Hypothalamus (tissue), 51 donors: ENCODE measurements at regions not wholly inside any gene's neighbourhood (a gene's known extent, or its start where the extent isn't known, plus 50 kb on each side); places are given as distances from the start of the nearest gene placed in this dataset.
A peak's percentile ranks its signal among the peaks of the same experiment; 100 is the strongest.
"Not testable (repeated sequence)": the region's sequence is repeated elsewhere in the genome, so short reads cannot be mapped to it uniquely, and the experiment has no call there.

Experiments used
- DNase-seq, 51 donors: peaks; one replicate each; lab custom pipeline; 2025; lab: John Stamatoyannopoulos, UW

GRCh38 chr2:120542911-120543527, 192.6 kb upstream of the GLI2 start:
- DNase-seq, result no peak

GRCh38 chr2:120543899-120544298, 191.8 kb upstream of the GLI2 start:
- no peak for DNase-seq

GRCh38 chr2:120544522-120544921, 191.1 kb upstream of the GLI2 start:
- no peak for DNase-seq

- not testable (repeated sequence) for DNase-seq
These were observed 190.7 kb upstream of the GLI2 start for GRCh38 chr2:120545007-120545406.

GRCh38 chr2:120545521-120546047, 190.1 kb upstream of the GLI2 start:
- DNase-seq, result no peak

GRCh38 chr2:120546048-120546864, 189.4 kb upstream of the GLI2 start:
- DNase-seq, result no peak

GRCh38 chr2:120546865-120547390, 188.7 kb upstream of the GLI2 start:
- DNase-seq, result no peak

GRCh38 chr2:120547662-120548061, 188.0 kb upstream of the GLI2 start:
- DNase-seq, result no peak

- no peak for DNase-seq
These were observed 186.8 kb upstream of the GLI2 start for GRCh38 chr2:120548627-120549608.

- DNase-seq, result no peak
These were observed 185.8 kb upstream of the GLI2 start for GRCh38 chr2:120549841-120550240.

- DNase-seq, result no peak
These were observed 185.4 kb upstream of the GLI2 start for GRCh38 chr2:120550282-120550681.

GRCh38 chr2:120550893-120551446, 184.7 kb upstream of the GLI2 start:
- no peak for DNase-seq

GRCh38 chr2:120551522-120551921, 184.1 kb upstream of the GLI2 start:
- no peak for DNase-seq

GRCh38 chr2:120552079-120552478, 183.6 kb upstream of the GLI2 start:
- DNase-seq, result no peak

GRCh38 chr2:120552800-120553481, 182.7 kb upstream of the GLI2 start:
- peak in 39 of 51 donors; percentile 7 to 75 (median 46) for DNase-seq

- DNase-seq, result no peak
These were observed 181.0 kb upstream of the GLI2 start for GRCh38 chr2:120554625-120555032.

GRCh38 chr2:120555092-120555491, 180.6 kb upstream of the GLI2 start:
- no peak for DNase-seq

- no peak for DNase-seq
These were observed 178.8 kb upstream of the GLI2 start for GRCh38 chr2:120556911-120557310.

- no peak for DNase-seq
These were observed 176.8 kb upstream of the GLI2 start for GRCh38 chr2:120558847-120559246.

- no peak for DNase-seq
These were observed 176.3 kb upstream of the GLI2 start for GRCh38 chr2:120559401-120559800.
